ENCODE measurements at regions not wholly inside any gene's neighbourhood (a gene's known extent, or its start where the extent isn't known, plus 50 kb on each side); places are given as distances from the start of the nearest gene placed in this dataset.

DNA sequence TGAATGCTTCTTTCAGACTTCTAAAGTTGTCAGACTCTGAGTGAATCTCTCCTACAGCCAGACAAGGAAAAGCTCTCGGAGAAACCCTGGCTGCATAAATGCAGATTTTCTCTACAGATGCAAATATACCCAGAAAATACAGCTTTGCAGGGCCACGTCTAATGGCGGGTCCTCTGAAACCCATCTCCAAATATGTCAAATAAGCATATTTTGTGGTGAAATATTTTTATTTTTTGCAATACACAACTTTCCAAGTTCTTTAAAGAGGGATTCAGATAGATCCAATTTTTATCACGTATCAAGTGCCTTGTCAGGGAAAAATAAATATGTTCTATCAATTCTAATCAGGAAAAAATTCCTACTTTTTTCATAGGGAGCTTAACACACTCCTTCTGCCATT, 229.4 kb downstream of the SI start:
- no peak for TF ChIP-seq JUNB (IDR thresholded peaks at IDR 0.05)
- no peak for TF ChIP-seq TFCP2L1 (CRISPR knock-in tag; IDR thresholded peaks at IDR 0.05)
- TF ChIP-seq MAFK (IDR thresholded peaks at IDR 0.05; ENCODE audit: partially characterized antibody), result peak; percentile 74
- TF ChIP-seq RFX5 (IDR thresholded peaks at IDR 0.05), result no peak
- no peak for TF ChIP-seq NR3C1 (IDR thresholded peaks at IDR 0.05)
- no peak for TF ChIP-seq ESRRA (IDR thresholded peaks at IDR 0.05; ENCODE audit: borderline replicate concordance, low read length)
- TF ChIP-seq, protein P1, sequence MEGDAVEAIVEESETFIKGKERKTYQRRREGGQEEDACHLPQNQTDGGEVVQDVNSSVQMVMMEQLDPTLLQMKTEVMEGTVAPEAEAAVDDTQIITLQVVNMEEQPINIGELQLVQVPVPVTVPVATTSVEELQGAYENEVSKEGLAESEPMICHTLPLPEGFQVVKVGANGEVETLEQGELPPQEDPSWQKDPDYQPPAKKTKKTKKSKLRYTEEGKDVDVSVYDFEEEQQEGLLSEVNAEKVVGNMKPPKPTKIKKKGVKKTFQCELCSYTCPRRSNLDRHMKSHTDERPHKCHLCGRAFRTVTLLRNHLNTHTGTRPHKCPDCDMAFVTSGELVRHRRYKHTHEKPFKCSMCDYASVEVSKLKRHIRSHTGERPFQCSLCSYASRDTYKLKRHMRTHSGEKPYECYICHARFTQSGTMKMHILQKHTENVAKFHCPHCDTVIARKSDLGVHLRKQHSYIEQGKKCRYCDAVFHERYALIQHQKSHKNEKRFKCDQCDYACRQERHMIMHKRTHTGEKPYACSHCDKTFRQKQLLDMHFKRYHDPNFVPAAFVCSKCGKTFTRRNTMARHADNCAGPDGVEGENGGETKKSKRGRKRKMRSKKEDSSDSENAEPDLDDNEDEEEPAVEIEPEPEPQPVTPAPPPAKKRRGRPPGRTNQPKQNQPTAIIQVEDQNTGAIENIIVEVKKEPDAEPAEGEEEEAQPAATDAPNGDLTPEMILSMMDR (IDR thresholded peaks at IDR 0.05), result no peak
- TF ChIP-seq, protein P2, sequence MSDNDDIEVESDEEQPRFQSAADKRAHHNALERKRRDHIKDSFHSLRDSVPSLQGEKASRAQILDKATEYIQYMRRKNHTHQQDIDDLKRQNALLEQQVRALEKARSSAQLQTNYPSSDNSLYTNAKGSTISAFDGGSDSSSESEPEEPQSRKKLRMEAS (IDR thresholded peaks at IDR 0.05), result no peak
- TF ChIP-seq JUN (IDR thresholded peaks at IDR 0.05), result no peak
- TF ChIP-seq CEBPB (IDR thresholded peaks at IDR 0.05), result no peak

Measured in A549 (cell line).